WTC11 (cell line): ENCODE measurements at regions not wholly inside any gene's neighbourhood (a gene's known extent, or its start where the extent isn't known, plus 50 kb on each side); places are given as distances from the start of the nearest gene placed in this dataset.
"Not testable (repeated sequence)": the region's sequence is repeated elsewhere in the genome, so short reads cannot be mapped to it uniquely, and the experiment has no call there.

Experiments used
- ATAC-seq: fragments of 200-7000 bp; cut with Tn5 transposase; 2 replicates; pipeline ENCODE4 v1.10.0; 2021; ENCODE audit warnings: mild to moderate bottlenecking, moderate library complexity
- CTCF ChIA-PET: fragments of 300-600 bp; sonication (Branson Sonifier 250); formaldehyde crosslinking; loops from one replicate; lab custom pipeline; 2021; ENCODE audit warnings: antibody characterized with exemption; lab: Charles Lee
- POLR2A ChIA-PET: fragments of 350-600 bp; sonication (Branson Sonifier 250); formaldehyde crosslinking; loops from one replicate; lab custom pipeline; 2021; ENCODE audit warnings: antibody characterized with exemption; lab: Charles Lee
- DNase-seq: peaks from one replicate; pipeline ENCODE4 v3.0.0; 2021; ENCODE audit warnings: low spot score
- H3K27ac Mint-ChIP-seq: 2 replicates; pipeline ENCODE4 v1.8.0; 2021; ENCODE audit warnings: mixed read lengths
- H3K27me3 Mint-ChIP-seq: 2 replicates; pipeline ENCODE4 v1.8.0; 2021; ENCODE audit warnings: low read depth, mild to moderate bottlenecking, moderate library complexity, mixed read lengths
- H3K36me3 Mint-ChIP-seq: 2 replicates; pipeline ENCODE4 v1.8.0; 2021; ENCODE audit warnings: mixed read lengths
- H3K4me1 Mint-ChIP-seq: 2 replicates; pipeline ENCODE4 v1.8.0; 2022; ENCODE audit warnings: mixed read lengths
- H3K4me3 Mint-ChIP-seq: 2 replicates; pipeline ENCODE4 v1.8.0; 2021; ENCODE audit warnings: mild to moderate bottlenecking, moderate library complexity, mixed read lengths
- H3K9me3 Mint-ChIP-seq: 2 replicates; pipeline ENCODE4 v1.8.0; 2021; ENCODE audit warnings: mixed read lengths
- ATF1 ChIP-seq: sonication (generic); formaldehyde crosslinking; IDR thresholded peaks from 2 replicates; pipeline ENCODE4 v1.8.1; 2023; ENCODE audit warnings: mild to moderate bottlenecking, moderate library complexity, missing genetic modification reagents
- CBFB ChIP-seq: sonication (generic); formaldehyde crosslinking; IDR thresholded peaks from 2 replicates; pipeline ENCODE4 v1.8.1; 2022; ENCODE audit warnings: mild to moderate bottlenecking, low read depth, missing genetic modification reagents
- GRHL2 ChIP-seq: fragments of 250-450 bp; sonication (Bioruptor Pico); IDR thresholded peaks from 2 replicates; pipeline ENCODE4 v1.8.0; 2022; ENCODE audit warnings: mild to moderate bottlenecking, moderate library complexity; ENCODE audit not compliant: insufficient replicate concordance, severe bottlenecking
- GTF2I ChIP-seq: fragments of 250-450 bp; sonication (Bioruptor Pico); conservative IDR thresholded peaks from 2 replicates; pipeline ENCODE4 v1.4.0; 2021; ENCODE audit warnings: mild to moderate bottlenecking
- JUN ChIP-seq: sonication (generic); formaldehyde crosslinking; IDR thresholded peaks from 2 replicates; pipeline ENCODE4 v1.8.0; 2023; ENCODE audit warnings: mild to moderate bottlenecking, missing genetic modification reagents
- MXD4 ChIP-seq: fragments of 250-450 bp; sonication (Bioruptor Pico); IDR thresholded peaks from 2 replicates; pipeline ENCODE4 v1.8.0; 2021; ENCODE audit warnings: mild to moderate bottlenecking, moderate library complexity, borderline replicate concordance
- NFATC4 ChIP-seq: fragments of 250-450 bp; sonication (Bioruptor Pico); IDR thresholded peaks from 2 replicates; pipeline ENCODE4 v1.9.0; 2021; ENCODE audit warnings: mild to moderate bottlenecking
- NFYB ChIP-seq: sonication (generic); formaldehyde crosslinking; conservative IDR thresholded peaks from 2 replicates; pipeline ENCODE4 v1.8.0; 2022; ENCODE audit warnings: low read depth, missing genetic modification reagents
- RORB ChIP-seq: fragments of 250-450 bp; sonication (Bioruptor Pico); IDR thresholded peaks from 2 replicates; pipeline ENCODE4 v1.9.0; 2021; ENCODE audit warnings: mild to moderate bottlenecking
- SP1 ChIP-seq: sonication (generic); formaldehyde crosslinking; conservative IDR thresholded peaks from 2 replicates; pipeline ENCODE4 v1.8.1; 2022; ENCODE audit warnings: missing genetic modification reagents
- TCF7 ChIP-seq: sonication (generic); formaldehyde crosslinking; IDR thresholded peaks from 2 replicates; pipeline ENCODE4 v1.8.0; 2022; ENCODE audit warnings: mild to moderate bottlenecking, low read depth, missing genetic modification reagents, moderate library complexity
- ZNF138 ChIP-seq: sonication (generic); formaldehyde crosslinking; conservative IDR thresholded peaks from 2 replicates; pipeline ENCODE4 v1.8.1; 2022; ENCODE audit warnings: mild to moderate bottlenecking, moderate library complexity, missing genetic modification reagents
- ZNF396 ChIP-seq: fragments of 250-450 bp; sonication (Bioruptor Pico); IDR thresholded peaks from 2 replicates; pipeline ENCODE4 v1.8.0; 2021; ENCODE audit warnings: mild to moderate bottlenecking, moderate library complexity, borderline replicate concordance
- ZNF416 ChIP-seq: fragments of 250-450 bp; sonication (Bioruptor Pico); IDR thresholded peaks from 2 replicates; pipeline ENCODE4 v1.9.0; 2021; ENCODE audit warnings: mild to moderate bottlenecking, inconsistent platforms
- TF ChIP-seq, protein P1 (sequence below): fragments of 250-450 bp; sonication (Bioruptor Pico); conservative IDR thresholded peaks from 2 replicates; pipeline ENCODE4 v1.9.0; 2021; ENCODE audit warnings: mild to moderate bottlenecking
- TF ChIP-seq, protein P2 (sequence below): fragments of 250-450 bp; sonication (Bioruptor Pico); IDR thresholded peaks from 2 replicates; pipeline ENCODE4 v1.8.0; 2021; ENCODE audit warnings: mild to moderate bottlenecking
- TF ChIP-seq, protein P3 (sequence below): sonication (generic); formaldehyde crosslinking; IDR thresholded peaks from 2 replicates; pipeline ENCODE4 v1.8.1; 2022; ENCODE audit warnings: low read depth, missing genetic modification reagents, borderline replicate concordance
- TF ChIP-seq, protein P4 (sequence below): sonication (generic); formaldehyde crosslinking; IDR thresholded peaks from 2 replicates; pipeline ENCODE4 v1.8.1; 2023; ENCODE audit warnings: mild to moderate bottlenecking, missing genetic modification reagents, moderate library complexity

DNA sequence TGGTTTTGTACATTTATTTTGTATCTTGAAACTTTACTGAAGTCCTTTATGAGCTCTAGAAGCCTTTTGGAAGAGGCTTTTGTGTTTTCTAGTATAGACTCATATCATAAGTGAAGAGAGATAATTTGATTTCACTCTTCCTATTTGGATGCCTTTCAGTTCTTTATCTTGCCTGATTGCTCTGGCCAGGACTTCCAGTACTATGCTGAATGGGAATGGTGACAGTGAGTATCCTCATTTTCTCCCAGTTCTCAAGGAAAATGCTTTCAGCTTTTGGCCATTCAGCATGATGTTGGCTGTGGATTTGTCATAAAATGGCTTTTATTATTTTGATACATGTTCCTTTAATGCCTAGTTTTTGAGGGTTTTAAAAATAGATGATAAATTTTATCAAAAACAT, 1061.3 kb downstream of the STPG2 start (continued):
- TF ChIP-seq, protein P1, sequence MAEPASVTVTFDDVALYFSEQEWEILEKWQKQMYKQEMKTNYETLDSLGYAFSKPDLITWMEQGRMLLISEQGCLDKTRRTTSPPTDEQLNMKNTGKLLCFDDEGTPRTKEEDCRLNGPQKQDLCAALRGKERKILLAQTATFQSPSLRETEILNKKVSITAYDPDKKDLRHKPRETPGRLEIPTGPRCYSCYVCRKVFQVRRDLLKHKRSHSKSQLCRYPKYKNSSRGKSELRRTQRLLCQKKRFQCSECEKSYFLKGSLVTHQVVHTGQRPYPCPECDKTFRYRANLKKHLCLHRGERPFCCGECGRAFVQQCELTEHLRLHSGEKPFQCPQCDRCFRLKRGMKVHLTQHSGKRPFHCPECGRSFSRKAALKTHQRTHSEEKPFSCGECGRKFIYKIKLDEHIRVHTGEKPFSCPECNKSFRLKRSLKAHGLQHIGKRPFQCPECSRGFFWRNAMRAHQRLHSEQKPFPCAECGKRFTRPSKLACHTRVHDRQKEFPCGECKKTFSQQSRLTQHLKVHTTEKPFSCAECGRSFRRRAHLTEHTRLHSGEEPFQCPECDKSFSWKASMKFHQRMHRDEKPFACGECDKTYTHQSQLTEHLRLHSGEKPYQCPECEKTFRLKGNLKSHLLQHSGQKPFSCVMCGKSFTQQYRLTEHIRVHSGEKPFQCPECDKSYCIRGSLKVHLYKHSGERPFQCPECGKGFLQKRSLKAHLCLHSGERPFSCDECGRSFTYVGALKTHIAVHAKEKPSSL: no peak
- no peak for TF ChIP-seq NFYB (CRISPR knock-in tag)
- TF ChIP-seq ZNF396: no peak
- TF ChIP-seq, all 79 proteins: peak for 0

DNA sequence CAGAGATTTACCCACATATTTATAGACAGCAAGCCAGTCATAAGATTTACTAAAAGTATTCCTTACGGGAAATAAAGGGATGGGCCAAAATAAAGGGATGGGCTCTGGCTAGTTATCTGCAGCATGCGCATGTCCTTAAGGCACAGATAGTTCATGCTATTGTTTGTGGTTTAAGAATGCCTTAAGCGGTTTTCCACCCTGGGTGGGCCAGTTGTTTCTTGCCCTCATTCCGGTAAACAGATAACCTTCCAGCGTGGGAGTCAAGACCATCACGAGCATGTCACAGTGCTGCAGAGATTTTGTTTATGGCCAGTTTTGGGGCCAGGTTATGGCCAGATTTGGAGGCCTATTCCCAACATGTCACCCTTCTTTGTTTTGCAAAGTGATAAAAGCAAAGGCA, 1046.2 kb downstream of the STPG2 start:
- Mint-ChIP-seq H3K9me3 (peaks cover 26% of the 10 kb centered on the region), H3K4me1 (peaks cover 24% of the 10 kb centered on the region), H3K27ac (peak overlapping the region; percentile 87)
- H3K27me3 Mint-ChIP-seq, ATAC-seq, POLR2A ChIA-PET, H3K36me3 Mint-ChIP-seq, H3K4me3 Mint-ChIP-seq, CTCF ChIA-PET: not testable (repeated sequence)
- peak; percentile 26 for DNase-seq

DNA sequence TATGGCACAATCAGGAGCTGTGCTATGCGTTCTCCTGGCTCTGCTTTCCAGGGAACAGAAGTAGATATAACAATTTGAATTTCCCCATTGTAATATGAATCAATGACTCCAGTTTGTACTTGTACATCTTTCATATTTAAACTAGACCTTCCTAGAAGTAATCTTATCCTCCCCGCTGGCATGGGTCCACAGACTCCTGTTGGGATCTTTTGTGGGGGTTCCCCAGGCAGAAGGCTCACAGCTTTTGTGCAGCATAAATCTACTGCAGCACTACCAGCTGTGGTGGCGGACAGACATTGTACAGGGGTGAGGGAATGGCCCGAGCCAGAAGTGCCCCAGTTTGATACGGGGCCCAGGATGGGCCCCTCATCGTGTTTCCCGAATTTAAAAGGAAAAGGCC, 1042.1 kb downstream of the STPG2 start:
- POLR2A ChIA-PET, H3K27ac Mint-ChIP-seq, DNase-seq, H3K27me3 Mint-ChIP-seq, ATAC-seq, CTCF ChIA-PET, H3K4me3 Mint-ChIP-seq: not testable (repeated sequence)
- Mint-ChIP-seq H3K9me3 (peaks cover 22% of the 10 kb centered on the region), H3K4me1 (peaks cover 27% of the 10 kb centered on the region), H3K36me3 (peaks cover 12% of the 10 kb centered on the region)

DNA sequence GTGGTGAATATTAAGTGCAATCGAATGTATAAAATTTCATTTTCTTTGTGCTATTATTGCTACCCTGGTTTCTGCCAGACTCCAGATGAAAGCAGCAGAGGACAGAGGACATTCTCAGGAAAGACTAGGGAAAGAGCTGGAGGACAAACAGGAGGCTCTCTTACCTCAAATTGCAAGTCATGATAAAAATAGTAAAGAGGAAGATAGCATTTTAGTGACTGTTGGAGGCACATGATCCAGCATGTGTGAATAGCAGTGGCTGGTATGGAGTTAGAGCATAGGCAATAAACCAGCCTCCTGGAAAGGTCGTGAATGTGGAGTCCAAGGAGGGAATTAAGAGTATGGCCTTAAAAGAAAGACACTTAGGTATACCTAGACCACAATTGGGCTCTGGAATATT, 1040.0 kb downstream of the STPG2 start:
- Mint-ChIP-seq H3K4me1 (peaks cover 10% of the 10 kb centered on the region), H3K4me3 (no peak overlapping the region), H3K36me3 (peaks cover 12% of the 10 kb centered on the region), H3K9me3 (peaks cover 21% of the 10 kb centered on the region), H3K27me3 (no peaks in the 10 kb centered on the region), H3K27ac (no peak overlapping the region)
- ChIA-PET CTCF (no interaction called here), POLR2A (no interaction called here)
- DNase-seq: no peak
- TF ChIP-seq SP1: no peak
- no peak for TF ChIP-seq JUN (CRISPR knock-in tag)
- no peak for TF ChIP-seq CBFB (CRISPR knock-in tag)
- TF ChIP-seq ZNF416 (CRISPR knock-in tag): no peak
- no peak for TF ChIP-seq TCF7 (CRISPR knock-in tag)
- TF ChIP-seq, protein P2, sequence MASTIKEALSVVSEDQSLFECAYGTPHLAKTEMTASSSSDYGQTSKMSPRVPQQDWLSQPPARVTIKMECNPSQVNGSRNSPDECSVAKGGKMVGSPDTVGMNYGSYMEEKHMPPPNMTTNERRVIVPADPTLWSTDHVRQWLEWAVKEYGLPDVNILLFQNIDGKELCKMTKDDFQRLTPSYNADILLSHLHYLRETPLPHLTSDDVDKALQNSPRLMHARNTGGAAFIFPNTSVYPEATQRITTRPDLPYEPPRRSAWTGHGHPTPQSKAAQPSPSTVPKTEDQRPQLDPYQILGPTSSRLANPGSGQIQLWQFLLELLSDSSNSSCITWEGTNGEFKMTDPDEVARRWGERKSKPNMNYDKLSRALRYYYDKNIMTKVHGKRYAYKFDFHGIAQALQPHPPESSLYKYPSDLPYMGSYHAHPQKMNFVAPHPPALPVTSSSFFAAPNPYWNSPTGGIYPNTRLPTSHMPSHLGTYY (CRISPR knock-in tag): no peak
- no peak for TF ChIP-seq ATF1 (CRISPR knock-in tag)
- no peak for ATAC-seq

DNA sequence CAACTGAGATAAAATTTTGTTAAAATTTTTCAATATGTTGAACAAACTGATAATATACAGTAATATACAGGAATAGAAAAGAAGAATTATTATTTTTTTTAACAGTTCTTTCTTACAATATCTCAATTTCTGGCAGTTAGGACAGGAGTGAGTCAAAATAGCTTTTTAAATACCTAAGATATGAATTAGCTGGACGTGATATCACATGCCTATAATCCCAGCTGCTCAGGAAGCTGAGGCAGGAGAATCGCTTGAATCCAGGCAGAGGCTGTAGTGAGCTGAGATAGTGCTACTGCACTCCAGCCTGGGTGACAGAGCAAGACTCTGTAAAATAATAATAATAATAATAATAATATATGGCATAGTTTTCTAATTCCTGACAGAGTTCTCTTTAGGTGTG, 1039.3 kb downstream of the STPG2 start:
- Mint-ChIP-seq H3K9me3 (peaks cover 17% of the 10 kb centered on the region), H3K27ac (no peak overlapping the region), H3K4me3 (no peak overlapping the region), H3K27me3 (no peaks in the 10 kb centered on the region), H3K36me3 (peaks cover 17% of the 10 kb centered on the region), H3K4me1 (peaks cover 7% of the 10 kb centered on the region; the same call in 1 of the 2 replicates)
- ChIA-PET POLR2A (no interaction called here), CTCF (interaction anchor here (1.4 kb wide), 1 partner anchor 49 kb away, joined by 4 read pairs; no protein-coding TSS in a partner anchor)
- ATAC-seq: no peak
- DNase-seq: no peak
- TF ChIP-seq SP1: no peak
- TF ChIP-seq TCF7 (CRISPR knock-in tag): no peak
- no peak for TF ChIP-seq ZNF138 (CRISPR knock-in tag)
- no peak for TF ChIP-seq MXD4 (CRISPR knock-in tag)
- TF ChIP-seq GTF2I: no peak
- no peak for TF ChIP-seq RORB (CRISPR knock-in tag)
- no peak for TF ChIP-seq NFATC4 (CRISPR knock-in tag)
- no peak for TF ChIP-seq NFYB (CRISPR knock-in tag)
- TF ChIP-seq JUN (CRISPR knock-in tag): no peak
- TF ChIP-seq, protein P3, sequence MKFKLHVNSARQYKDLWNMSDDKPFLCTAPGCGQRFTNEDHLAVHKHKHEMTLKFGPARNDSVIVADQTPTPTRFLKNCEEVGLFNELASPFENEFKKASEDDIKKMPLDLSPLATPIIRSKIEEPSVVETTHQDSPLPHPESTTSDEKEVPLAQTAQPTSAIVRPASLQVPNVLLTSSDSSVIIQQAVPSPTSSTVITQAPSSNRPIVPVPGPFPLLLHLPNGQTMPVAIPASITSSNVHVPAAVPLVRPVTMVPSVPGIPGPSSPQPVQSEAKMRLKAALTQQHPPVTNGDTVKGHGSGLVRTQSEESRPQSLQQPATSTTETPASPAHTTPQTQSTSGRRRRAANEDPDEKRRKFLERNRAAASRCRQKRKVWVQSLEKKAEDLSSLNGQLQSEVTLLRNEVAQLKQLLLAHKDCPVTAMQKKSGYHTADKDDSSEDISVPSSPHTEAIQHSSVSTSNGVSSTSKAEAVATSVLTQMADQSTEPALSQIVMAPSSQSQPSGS (CRISPR knock-in tag): no peak
- TF ChIP-seq, protein P4, sequence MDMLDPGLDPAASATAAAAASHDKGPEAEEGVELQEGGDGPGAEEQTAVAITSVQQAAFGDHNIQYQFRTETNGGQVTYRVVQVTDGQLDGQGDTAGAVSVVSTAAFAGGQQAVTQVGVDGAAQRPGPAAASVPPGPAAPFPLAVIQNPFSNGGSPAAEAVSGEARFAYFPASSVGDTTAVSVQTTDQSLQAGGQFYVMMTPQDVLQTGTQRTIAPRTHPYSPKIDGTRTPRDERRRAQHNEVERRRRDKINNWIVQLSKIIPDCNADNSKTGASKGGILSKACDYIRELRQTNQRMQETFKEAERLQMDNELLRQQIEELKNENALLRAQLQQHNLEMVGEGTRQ (CRISPR knock-in tag): no peak
- no peak for TF ChIP-seq GRHL2 (CRISPR knock-in tag)
